ENCODE measurements at regions not wholly inside any gene's neighbourhood (a gene's known extent, or its start where the extent isn't known, plus 50 kb on each side); places are given as distances from the start of the nearest gene placed in this dataset.

- no peak for DNase-seq
These were observed 173.6 kb upstream of the LNX1 start for GRCh38 chr4:53764761-53765490.

- no peak for DNase-seq
These were observed 172.7 kb upstream of the LNX1 start for GRCh38 chr4:53763813-53764597.

- DNase-seq: no peak
These were observed 164.4 kb upstream of the LNX1 start for GRCh38 chr4:53755656-53756055.

- DNase-seq: no peak
These were observed 160.8 kb upstream of the LNX1 start for GRCh38 chr4:53752124-53752523.

GRCh38 chr4:53748328-53748772, 157.1 kb upstream of the LNX1 start:
- no peak for DNase-seq

DNA sequence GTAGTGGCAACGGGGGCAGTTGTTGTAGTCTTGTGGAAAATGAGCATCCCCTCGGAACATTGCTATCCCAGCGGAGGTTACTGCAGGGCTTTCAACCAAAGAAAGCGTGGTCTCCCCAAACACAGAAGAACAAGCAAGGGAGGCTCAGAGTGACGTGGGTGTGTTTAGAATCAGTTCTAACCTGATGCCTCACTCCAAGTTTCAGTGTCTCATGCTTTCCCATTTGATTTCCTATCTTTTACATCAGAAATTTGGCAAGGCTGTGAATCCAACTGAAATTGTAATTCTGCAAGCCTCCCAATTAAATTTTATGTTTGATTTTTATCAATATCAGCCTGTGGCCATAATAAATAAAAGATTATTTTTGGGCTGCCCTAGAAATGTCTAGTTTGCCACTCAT, 156.1 kb upstream of the LNX1 start:
- no peak for DNase-seq

DNA sequence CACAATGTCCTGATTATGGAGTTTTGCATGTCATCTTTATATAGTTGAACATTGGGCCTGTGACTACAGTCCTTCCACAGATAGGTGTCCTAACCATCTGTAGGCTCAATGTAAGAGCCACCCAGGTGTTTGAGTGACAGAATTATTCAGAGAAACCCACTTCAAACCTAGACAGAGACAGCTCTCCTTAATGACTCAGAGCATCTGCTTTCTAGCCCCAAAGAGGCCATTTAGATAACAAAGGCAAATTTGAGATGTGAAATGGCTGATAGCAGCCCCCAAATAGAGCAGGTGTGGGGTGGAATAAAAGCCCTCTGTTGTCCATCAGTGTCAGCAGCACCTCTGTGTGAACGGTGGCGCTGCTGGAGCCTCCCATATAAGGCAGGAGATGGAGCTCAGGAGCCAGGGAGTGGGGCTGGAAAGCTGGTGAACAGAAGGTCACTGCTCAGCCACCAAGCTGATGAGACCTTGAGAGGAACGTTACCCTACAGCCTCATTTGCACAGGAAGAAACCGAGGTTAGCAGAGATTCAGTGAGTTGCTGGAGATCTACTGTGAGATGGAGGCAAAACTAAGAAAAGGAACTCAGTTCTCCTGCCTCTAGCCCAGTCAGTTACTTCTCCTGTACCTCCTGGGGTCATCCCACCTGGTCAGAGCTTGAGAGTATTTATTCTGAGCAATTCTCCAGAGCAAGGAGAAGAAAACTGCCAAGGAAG, 153.3 kb upstream of the LNX1 start:
- peak; percentile 22 for DNase-seq

- no peak for DNase-seq
These were observed 143.5 kb upstream of the LNX1 start for GRCh38 chr4:53734584-53735353.

- no peak for DNase-seq
These were observed 142.9 kb upstream of the LNX1 start for GRCh38 chr4:53734182-53734581.

GRCh38 chr4:53732661-53733060, 141.4 kb upstream of the LNX1 start:
- no peak for DNase-seq

DNA sequence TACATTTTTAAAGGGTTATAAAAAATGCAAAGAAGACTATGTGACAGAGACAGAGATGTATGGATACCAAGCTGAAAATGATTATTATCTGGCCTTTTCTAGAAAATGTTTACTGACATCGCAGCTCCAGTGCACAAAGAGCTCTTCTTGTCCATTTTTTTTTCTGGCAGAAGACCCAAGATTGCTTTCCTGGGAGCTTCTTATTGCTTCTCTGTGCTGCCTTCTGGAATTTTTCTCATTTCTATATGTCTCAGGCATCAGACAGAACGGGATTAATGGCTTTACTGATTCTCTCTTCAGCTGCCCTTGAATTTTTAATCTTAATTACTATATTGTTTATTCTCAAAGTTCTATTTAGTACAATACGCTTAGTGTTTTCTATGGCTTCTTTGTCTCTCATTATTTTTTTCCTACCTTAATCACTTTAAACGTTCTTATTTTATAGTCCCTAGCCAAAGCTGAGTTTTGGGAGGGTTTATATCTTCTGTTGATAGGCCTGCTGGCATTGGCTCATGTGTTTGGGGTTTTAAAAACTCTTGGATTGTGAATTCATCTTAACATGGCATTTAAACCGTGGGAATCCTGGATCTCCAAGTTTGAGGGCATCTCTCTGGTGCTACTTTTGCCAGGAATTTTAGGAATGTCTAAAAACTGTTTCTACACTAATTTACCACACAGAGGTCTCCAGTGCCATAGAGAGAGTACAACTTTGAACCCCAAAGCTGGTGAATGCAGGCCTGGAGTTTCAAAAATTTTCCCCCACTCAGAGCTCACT, 138.9 kb upstream of the LNX1 start:
- no peak for DNase-seq

GRCh38 chr4:53722110-53722509, 130.8 kb upstream of the LNX1 start:
- no peak for DNase-seq

DNA sequence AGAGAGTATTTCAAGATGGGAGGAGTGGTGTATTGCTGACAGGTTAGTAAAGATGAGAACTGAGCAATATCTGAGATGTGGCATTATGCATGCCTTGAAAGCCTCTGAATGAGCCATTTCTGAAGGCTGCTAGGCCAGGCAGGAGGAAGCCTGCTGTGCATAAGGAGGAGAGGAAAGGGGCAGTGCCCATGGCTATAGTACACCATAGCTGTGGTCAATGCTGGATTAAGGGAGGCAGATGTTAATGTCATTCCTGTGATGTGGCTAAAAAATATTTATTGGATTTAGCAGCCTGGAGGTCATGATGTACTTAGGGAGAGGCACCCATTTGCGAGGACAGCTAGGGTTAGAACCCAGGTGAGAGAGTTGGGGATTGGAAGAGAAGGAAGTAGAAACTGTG, 130.0 kb upstream of the LNX1 start:
- DNase-seq: no peak

DNA sequence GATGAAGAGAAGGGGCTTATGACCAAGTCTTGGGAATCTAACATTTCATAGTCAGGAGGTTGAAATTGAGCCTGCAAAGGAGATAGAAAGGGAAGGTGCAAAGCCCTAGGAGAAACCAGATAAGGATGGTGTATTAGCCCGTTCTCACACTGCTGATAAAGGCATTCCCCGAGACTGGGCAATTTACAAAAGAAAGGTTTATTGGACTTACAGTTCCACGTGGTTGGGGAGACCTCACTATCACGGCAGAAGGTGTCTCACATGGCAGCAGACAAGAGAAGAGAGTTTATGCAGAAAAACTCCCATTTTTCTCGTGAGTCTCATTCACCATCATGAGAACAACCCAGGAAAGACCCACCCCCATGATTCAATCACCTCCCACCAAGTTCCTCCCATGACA, 129.5 kb upstream of the LNX1 start:
- DNase-seq: no peak

- no peak for DNase-seq
These were observed 125.8 kb upstream of the LNX1 start for GRCh38 chr4:53717064-53717549.

GRCh38 chr4:53716471-53717063, 125.3 kb upstream of the LNX1 start:
- no peak for DNase-seq

DNA sequence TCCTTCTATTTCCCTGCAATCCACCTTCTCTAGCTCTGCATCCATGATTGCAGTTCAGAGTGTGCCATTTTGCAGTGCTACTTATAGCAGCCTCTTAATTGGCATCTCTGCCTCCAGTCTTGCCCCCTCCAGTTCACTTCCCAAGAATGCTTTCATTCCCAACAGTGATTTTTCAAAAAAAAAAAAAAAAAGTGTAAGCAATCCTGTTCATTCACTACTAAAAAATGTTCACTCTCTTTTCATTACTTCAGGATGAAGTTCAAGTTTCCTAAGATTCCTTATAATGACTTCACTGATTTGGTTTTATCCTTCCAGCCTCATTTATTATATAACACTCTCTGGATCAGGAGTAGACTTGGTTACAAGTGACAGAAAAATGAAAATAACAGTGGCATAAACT, 124.7 kb upstream of the LNX1 start:
- DNase-seq: no peak

DNA sequence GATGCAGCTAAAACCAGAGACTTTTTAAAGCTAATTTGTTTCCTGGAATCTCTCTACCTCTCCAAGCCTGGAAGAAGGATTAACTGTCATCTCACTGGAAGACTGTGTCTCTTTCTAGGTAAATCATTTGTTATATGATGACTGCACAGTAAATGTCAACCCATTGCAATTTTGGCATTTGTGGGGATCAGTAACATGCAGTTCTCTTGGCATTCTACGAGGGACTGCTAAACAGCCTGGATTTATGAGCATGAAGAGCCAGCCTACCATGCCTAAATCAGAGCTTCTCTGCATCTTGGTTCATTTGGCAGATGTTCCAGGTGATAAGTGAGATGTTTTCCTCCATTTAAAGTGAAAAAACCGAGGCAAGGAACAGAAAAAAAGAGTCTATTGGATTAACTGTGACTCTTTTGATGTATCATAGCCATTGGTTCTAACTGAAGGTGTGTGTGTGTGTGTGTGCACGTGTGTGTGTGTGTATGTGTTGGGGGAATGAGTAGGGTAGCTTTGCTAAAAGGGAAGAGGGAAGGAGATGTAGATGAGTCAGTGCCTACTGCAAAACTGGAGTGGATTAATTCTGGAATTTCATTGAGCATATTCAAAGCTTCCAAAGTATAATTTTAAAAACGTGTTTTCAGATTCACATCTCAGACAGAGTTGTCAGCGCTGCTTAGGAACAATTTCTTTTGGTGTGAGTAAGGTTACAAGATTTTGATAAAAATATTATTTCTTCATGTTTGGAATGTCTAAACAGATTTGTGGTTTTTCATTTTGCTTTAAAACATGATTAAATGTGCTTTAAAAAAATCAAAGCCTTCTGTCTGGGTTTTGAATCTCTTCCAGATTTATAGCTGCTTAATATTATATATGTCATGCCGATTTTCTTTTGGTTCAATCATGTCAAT, 123.2 kb upstream of the LNX1 start:
- no peak for DNase-seq

DNA sequence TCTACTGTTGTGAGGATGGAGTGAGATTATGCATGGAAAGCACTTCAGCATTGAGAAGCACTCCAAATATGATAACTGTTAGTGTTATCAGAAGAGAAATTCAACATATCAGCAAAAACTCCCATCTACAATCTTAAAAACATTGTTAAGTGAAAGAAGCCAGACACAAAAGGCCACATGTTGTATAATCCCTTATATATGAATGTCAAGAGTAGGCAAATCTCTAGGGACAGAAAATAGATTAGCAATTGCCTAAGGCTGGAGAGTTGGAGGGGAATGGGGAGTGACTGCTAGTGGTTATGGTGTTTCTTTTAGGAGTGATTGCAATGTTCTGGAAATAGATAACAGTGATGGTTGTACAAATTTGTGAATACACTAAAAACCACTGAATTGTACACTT, 122.5 kb upstream of the LNX1 start:
- DNase-seq: no peak

GRCh38 chr4:53713296-53713695, 122.0 kb upstream of the LNX1 start:
- DNase-seq: no peak
